ENCODE measurements at regions not wholly inside any gene's neighbourhood (a gene's known extent, or its start where the extent isn't known, plus 50 kb on each side); places are given as distances from the start of the nearest gene placed in this dataset.

DNA sequence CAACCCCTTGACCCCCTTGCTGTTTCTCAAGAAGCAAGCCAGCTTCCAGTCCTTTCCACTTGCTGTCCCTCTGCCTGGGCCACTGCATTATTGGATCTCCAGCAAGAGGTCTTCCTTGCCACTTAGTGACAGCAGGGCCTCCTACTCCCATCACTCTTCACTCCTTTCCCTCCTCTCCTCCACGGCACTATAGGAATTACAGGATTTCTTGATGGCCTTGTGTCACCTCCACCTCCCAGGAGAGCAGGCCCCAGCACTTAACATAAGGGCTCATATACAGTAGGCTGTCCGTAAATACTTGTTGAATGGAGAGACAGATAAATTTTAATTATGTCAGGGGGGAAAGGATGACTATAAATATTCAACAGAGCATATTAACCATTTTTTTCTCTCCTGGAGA lies 129.4 kb downstream of the SP3 start:
- TF ChIP-seq, protein P1, sequence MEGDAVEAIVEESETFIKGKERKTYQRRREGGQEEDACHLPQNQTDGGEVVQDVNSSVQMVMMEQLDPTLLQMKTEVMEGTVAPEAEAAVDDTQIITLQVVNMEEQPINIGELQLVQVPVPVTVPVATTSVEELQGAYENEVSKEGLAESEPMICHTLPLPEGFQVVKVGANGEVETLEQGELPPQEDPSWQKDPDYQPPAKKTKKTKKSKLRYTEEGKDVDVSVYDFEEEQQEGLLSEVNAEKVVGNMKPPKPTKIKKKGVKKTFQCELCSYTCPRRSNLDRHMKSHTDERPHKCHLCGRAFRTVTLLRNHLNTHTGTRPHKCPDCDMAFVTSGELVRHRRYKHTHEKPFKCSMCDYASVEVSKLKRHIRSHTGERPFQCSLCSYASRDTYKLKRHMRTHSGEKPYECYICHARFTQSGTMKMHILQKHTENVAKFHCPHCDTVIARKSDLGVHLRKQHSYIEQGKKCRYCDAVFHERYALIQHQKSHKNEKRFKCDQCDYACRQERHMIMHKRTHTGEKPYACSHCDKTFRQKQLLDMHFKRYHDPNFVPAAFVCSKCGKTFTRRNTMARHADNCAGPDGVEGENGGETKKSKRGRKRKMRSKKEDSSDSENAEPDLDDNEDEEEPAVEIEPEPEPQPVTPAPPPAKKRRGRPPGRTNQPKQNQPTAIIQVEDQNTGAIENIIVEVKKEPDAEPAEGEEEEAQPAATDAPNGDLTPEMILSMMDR (IDR thresholded peaks at IDR 0.05; ENCODE audit: insufficient read depth, low read length, poor library complexity, severe bottlenecking), result no peak
- Histone ChIP-seq H3K4me3 (replicated peaks; ENCODE audit: low read depth, low read length) (no peak overlapping the region), H3K36me3 (ENCODE audit: control insufficient read depth, insufficient read depth, low read length) (no peaks in the 10 kb centered on the region), H3K27me3 (replicated peaks; ENCODE audit: control insufficient read depth, insufficient read depth, low read length) (no peaks in the 10 kb centered on the region; the same call in none of the 2 replicates)
- no peak for DNase-seq (ENCODE audit: extremely low read depth, insufficient read length)

DNA sequence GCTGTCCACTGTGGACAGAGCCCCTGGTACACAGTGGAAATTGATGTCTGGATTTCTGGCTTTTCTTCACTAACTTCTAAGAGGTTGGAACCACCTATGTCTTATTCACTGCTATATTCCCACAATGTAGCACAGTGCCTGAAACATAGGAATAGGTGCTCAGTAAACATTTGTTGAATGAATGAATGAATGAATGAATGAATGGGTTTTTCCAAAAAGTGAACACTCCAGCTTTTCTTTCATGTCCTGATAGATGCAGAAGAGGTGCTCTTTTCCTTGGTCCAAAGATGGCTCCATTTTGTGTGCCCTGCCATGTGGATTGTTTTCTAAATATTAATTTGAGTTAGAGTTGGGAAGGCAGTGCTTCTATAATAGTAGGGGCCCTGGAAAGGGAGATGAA lies 124.1 kb downstream of the SP3 start:
- Histone ChIP-seq H3K27me3 (replicated peaks; ENCODE audit: control insufficient read depth, insufficient read depth, low read length) (no peaks in the 10 kb centered on the region; the same call in 1 of the 2 replicates), H3K36me3 (ENCODE audit: control insufficient read depth, insufficient read depth, low read length) (no peaks in the 10 kb centered on the region), H3K4me3 (replicated peaks; ENCODE audit: low read depth, low read length) (no peak overlapping the region)
- TF ChIP-seq, protein P1 (IDR thresholded peaks at IDR 0.05; ENCODE audit: insufficient read depth, low read length, poor library complexity, severe bottlenecking), result no peak
- no peak for DNase-seq (ENCODE audit: extremely low read depth, insufficient read length)

DNA sequence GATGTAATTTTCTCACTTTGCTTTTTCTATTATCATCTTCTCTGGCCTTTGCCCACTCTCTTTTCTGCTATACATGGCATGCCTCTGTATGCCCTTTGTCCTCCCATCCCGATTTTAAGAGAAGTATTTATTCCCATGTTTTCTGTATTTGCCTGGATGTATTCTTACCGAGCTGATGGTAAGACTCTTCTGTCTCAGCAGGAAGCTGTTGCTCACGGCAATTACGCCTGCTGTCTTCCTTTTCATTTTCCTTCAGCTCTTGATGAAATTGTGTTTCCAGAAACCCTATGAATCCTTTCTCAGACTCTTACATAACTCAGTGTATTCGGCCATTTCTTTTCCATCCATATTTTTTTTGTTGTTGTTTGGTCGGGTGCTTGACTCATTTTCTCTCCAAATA lies 121.6 kb downstream of the SP3 start:
- Histone ChIP-seq H3K27me3 (replicated peaks; ENCODE audit: control insufficient read depth, insufficient read depth, low read length) (no peaks in the 10 kb centered on the region; the same call in 1 of the 2 replicates), H3K4me3 (replicated peaks; ENCODE audit: low read depth, low read length) (no peak overlapping the region), H3K36me3 (ENCODE audit: control insufficient read depth, insufficient read depth, low read length) (no peaks in the 10 kb centered on the region)
- TF ChIP-seq, protein P1 (IDR thresholded peaks at IDR 0.05; ENCODE audit: insufficient read depth, low read length, poor library complexity, severe bottlenecking), result no peak
- no peak for DNase-seq (ENCODE audit: extremely low read depth, insufficient read length)

DNA sequence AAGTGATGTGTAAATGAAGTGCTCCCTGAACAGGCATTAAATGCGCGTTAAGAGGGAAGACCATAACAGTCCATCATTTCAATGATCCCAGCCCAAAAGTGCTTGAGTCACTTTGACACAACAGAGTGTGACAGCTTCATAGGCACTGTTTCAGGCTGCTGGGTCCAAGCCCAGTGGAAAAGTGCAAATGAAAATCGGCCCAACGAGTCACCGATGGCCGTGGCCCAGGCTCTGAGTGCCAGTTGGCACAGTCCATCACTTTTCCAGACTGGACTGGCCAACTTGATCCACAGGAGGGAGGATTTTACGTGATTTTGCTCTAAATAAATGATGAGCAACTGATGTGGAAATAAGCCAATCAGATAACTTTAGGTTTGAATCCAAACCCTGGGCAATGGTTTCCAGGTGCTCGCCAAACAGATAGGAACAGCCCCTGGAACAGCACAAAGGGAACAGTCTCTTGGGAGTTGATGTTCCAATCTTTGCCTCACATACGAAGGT lies 114.0 kb downstream of the SP3 start:
- Histone ChIP-seq H3K4me3 (replicated peaks; ENCODE audit: low read depth, low read length) (no peak overlapping the region), H3K27me3 (replicated peaks; ENCODE audit: control insufficient read depth, insufficient read depth, low read length) (no peaks in the 10 kb centered on the region), H3K36me3 (ENCODE audit: control insufficient read depth, insufficient read depth, low read length) (no peaks in the 10 kb centered on the region)
- DNase-seq (ENCODE audit: extremely low read depth, insufficient read length), result no peak
- TF ChIP-seq, protein P1 (IDR thresholded peaks at IDR 0.05; ENCODE audit: insufficient read depth, low read length, poor library complexity, severe bottlenecking), result no peak

DNA sequence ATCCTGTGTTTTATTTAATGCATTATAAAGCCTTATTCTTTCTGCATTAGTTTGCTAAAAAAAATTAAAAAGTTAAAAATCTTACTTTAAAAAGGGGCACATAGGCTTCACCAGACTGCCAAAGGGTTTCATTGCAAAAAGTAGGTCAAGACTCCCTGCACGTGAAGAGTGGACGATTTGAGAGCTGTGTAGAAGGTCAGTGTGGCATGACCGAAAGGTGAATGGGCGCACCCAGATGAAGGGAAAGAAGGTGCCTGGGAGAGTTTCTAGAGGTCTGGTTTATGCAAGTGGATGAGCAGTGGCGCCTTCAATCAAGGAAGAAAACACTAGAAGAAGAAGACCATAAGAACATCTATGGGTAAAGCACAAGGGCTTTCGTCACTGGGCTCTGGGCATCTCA lies 111.0 kb downstream of the SP3 start:
- H3K36me3 ChIP-seq (ENCODE audit: control insufficient read depth, insufficient read depth, low read length), result no peaks in the 10 kb centered on the region
- DNase-seq (ENCODE audit: extremely low read depth, insufficient read length), result no peak
- H3K27me3 ChIP-seq (replicated peaks; ENCODE audit: control insufficient read depth, insufficient read depth, low read length), result no peaks in the 10 kb centered on the region; the same call in 1 of the 2 replicates
- H3K4me3 ChIP-seq (replicated peaks; ENCODE audit: low read depth, low read length), result no peak overlapping the region
- TF ChIP-seq, protein P1 (IDR thresholded peaks at IDR 0.05; ENCODE audit: insufficient read depth, low read length, poor library complexity, severe bottlenecking), result no peak

DNA sequence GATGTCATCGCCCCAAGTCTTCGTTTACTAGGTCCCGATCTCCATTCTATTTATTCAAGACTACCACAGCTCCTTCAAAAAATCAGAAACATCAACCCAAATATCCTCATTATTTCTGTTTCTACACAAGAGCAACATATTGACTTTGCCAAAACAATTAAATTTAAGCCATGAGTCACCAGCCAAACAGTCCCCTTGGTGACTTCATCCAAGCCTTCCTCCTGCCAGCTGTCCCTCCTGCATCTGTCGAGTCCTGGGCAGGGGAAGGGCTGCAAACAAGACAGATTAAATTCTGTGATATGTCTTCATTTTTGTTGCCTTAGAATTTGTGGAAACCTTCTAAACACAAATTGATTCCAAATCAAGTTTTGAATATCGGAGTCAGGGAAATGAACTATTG lies 110.3 kb downstream of the SP3 start:
- DNase-seq (ENCODE audit: extremely low read depth, insufficient read length), result no peak
- TF ChIP-seq, protein P1 (IDR thresholded peaks at IDR 0.05; ENCODE audit: insufficient read depth, low read length, poor library complexity, severe bottlenecking), result no peak
- Histone ChIP-seq H3K36me3 (ENCODE audit: control insufficient read depth, insufficient read depth, low read length) (no peaks in the 10 kb centered on the region), H3K4me3 (replicated peaks; ENCODE audit: low read depth, low read length) (no peak overlapping the region), H3K27me3 (replicated peaks; ENCODE audit: control insufficient read depth, insufficient read depth, low read length) (no peaks in the 10 kb centered on the region; the same call in 1 of the 2 replicates)

Measured in GM06990 (cell line).